ENCODE measurements at regions not wholly inside any gene's neighbourhood (a gene's known extent, or its start where the extent isn't known, plus 50 kb on each side); places are given as distances from the start of the nearest gene placed in this dataset.

GRCh38 chr14:38074754-38075153 is 132.9 kb upstream of the SSTR1 start:
- H3K9me3 ChIP-seq (ENCODE audit: control insufficient read depth in 1 of 2, low read length in 2 of 2) = no peaks in the 10 kb centered on the region
- no peaks in the 10 kb centered on the region for H3K27me3 ChIP-seq (ENCODE audit: insufficient read depth, low read length)
- H3K4me3 ChIP-seq (ENCODE audit: low read length in 2 of 2) = peak overlapping the region; percentile 2 to 35
- peaks cover 86% of the 10 kb centered on the region for H3K4me1 ChIP-seq (ENCODE audit: insufficient read depth, low read length)
- no peak overlapping the region for H3K27ac ChIP-seq (ENCODE audit: low read depth, low read length)
- peak overlapping the region; percentile 89 to 95 (median 93) for H3K27ac Mint-ChIP-seq
- intact Hi-C loops (cut with micrococcal nuclease) = loop anchor here (1.0 to 10.0 kb wide), 4 partner anchors 9 to 1360 kb away; partner anchors contain the start of genes FBXO33 and GEMIN2
- H3K27me3 Mint-ChIP-seq = no peaks in the 10 kb centered on the region
- ChIA-PET POLR2A (ENCODE audit: partially characterized antibody) (interaction anchor here (1.0 kb wide), 1 partner anchor 9 kb away, joined by 3 read pairs; no protein-coding TSS in a partner anchor), CTCF (ENCODE audit: partially characterized antibody) (no interaction called here)
- DNase-seq = peak; percentile 60 to 74 (median 70)
- H3K9me3 Mint-ChIP-seq = peaks cover 0 to 8% (median 2%) of the 10 kb centered on the region in 8 donors
- H3K4me3 Mint-ChIP-seq = peak overlapping the region; percentile 4 to 81 (median 64)
- H3K4me1 Mint-ChIP-seq = peaks cover 59 to 89% (median 71%) of the 10 kb centered on the region in 4 donors
- H3K36me3 ChIP-seq (ENCODE audit: insufficient read depth, low read length) = no peaks in the 10 kb centered on the region
- peaks cover 0 to 5% of the 10 kb centered on the region in 2 donors for H3K36me3 Mint-ChIP-seq

GRCh38 chr14:38078393-38078792 is 129.3 kb upstream of the SSTR1 start:
- peak overlapping the region; percentile 6 for H3K27ac ChIP-seq (ENCODE audit: low read depth, low read length)
- intact Hi-C loops (cut with micrococcal nuclease) = loop anchor here (1.0 to 10.0 kb wide), 4 partner anchors 13 to 1356 kb away; partner anchors contain the start of genes FBXO33 and GEMIN2
- H3K4me1 Mint-ChIP-seq = peaks cover 52 to 83% (median 64%) of the 10 kb centered on the region in 4 donors

GRCh38 chr14:38079268-38079667 is 128.4 kb upstream of the SSTR1 start:
- H3K9me3 Mint-ChIP-seq = peaks cover 0 to 12% (median 3%) of the 10 kb centered on the region in 8 donors
- H3K36me3 Mint-ChIP-seq = peaks cover 0 to 5% of the 10 kb centered on the region in 2 donors
- H3K27ac Mint-ChIP-seq = peak overlapping the region; percentile 82 to 96 (median 91)
- Histone ChIP-seq H3K36me3 (ENCODE audit: insufficient read depth, low read length) (no peaks in the 10 kb centered on the region), H3K4me1 (ENCODE audit: insufficient read depth, low read length) (peaks cover 57% of the 10 kb centered on the region), H3K9me3 (ENCODE audit: control insufficient read depth in 1 of 2, low read length in 2 of 2) (no peaks in the 10 kb centered on the region), H3K27me3 (ENCODE audit: insufficient read depth, low read length) (no peaks in the 10 kb centered on the region), H3K4me3 (ENCODE audit: low read length in 2 of 2) (no peak overlapping the region), H3K27ac (ENCODE audit: low read depth, low read length) (peak overlapping the region; percentile 6)
- intact Hi-C loops (cut with micrococcal nuclease) = loop anchor here (2.0 to 10.0 kb wide), 3 partner anchors 92 to 1356 kb away; partner anchors contain the start of genes FBXO33 and GEMIN2
- DNase-seq = no peak
- H3K4me3 Mint-ChIP-seq = peak overlapping the region in 6 of 8 donors; percentile 10 to 86 (median 76)
- CTCF ChIA-PET (ENCODE audit: partially characterized antibody) = no interaction called here
- POLR2A ChIA-PET (ENCODE audit: partially characterized antibody) = no interaction called here
- H3K27me3 Mint-ChIP-seq = no peaks in the 10 kb centered on the region
- peaks cover 46 to 75% (median 59%) of the 10 kb centered on the region in 4 donors for H3K4me1 Mint-ChIP-seq

More at GRCh38 chr14:38078393-38078792, 129.3 kb upstream of the SSTR1 start:
- H3K9me3 ChIP-seq (ENCODE audit: control insufficient read depth in 1 of 2, low read length in 2 of 2) = no peaks in the 10 kb centered on the region
- H3K27me3 ChIP-seq (ENCODE audit: insufficient read depth, low read length) = no peaks in the 10 kb centered on the region
- CTCF ChIA-PET (ENCODE audit: partially characterized antibody) = interaction anchor here (1.0 kb wide), 1 partner anchor 119 kb away, joined by 3 read pairs; no protein-coding TSS in a partner anchor
- H3K27ac Mint-ChIP-seq = peak overlapping the region; percentile 82 to 96 (median 91)
- peaks cover 0 to 5% of the 10 kb centered on the region in 2 donors for H3K36me3 Mint-ChIP-seq
- H3K4me3 ChIP-seq (ENCODE audit: low read length in 2 of 2) = peak overlapping the region in 1 of 2 donors; percentile 12
- POLR2A ChIA-PET (ENCODE audit: partially characterized antibody) = interaction anchor here (0.6 to 1.2 kb wide), 3 partner anchors 13 to 48 kb away, joined by 3 to 5 read pairs (median 4); no protein-coding TSS in a partner anchor
- peak overlapping the region; percentile 11 to 86 (median 76) for H3K4me3 Mint-ChIP-seq
- no peaks in the 10 kb centered on the region for H3K27me3 Mint-ChIP-seq
- peak; percentile 78 to 91 (median 82) for DNase-seq
- no peaks in the 10 kb centered on the region for H3K36me3 ChIP-seq (ENCODE audit: insufficient read depth, low read length)
- H3K4me1 ChIP-seq (ENCODE audit: insufficient read depth, low read length) = peaks cover 65% of the 10 kb centered on the region
- peaks cover 0 to 12% (median 3%) of the 10 kb centered on the region in 8 donors for H3K9me3 Mint-ChIP-seq

GRCh38 chr14:38079886-38080285 is 127.8 kb upstream of the SSTR1 start:
- Mint-ChIP-seq H3K4me1 (peaks cover 40 to 69% (median 53%) of the 10 kb centered on the region in 4 donors), H3K27me3 (no peaks in the 10 kb centered on the region), H3K27ac (peak overlapping the region in 6 of 7 donors; percentile 30 to 82 (median 47)), H3K36me3 (peaks cover 0 to 3% of the 10 kb centered on the region in 2 donors), H3K9me3 (peaks cover 0 to 11% (median 3%) of the 10 kb centered on the region in 8 donors), H3K4me3 (peak overlapping the region in 4 of 8 donors; percentile 21 to 40 (median 31))
- no peaks in the 10 kb centered on the region for H3K27me3 ChIP-seq (ENCODE audit: insufficient read depth, low read length)
- peaks cover 51% of the 10 kb centered on the region for H3K4me1 ChIP-seq (ENCODE audit: insufficient read depth, low read length)
- H3K27ac ChIP-seq (ENCODE audit: low read depth, low read length) = no peak overlapping the region
- ChIA-PET CTCF (ENCODE audit: partially characterized antibody) (no interaction called here), POLR2A (ENCODE audit: partially characterized antibody) (no interaction called here)
- intact Hi-C loops (cut with micrococcal nuclease) = loop anchor here (2.0 to 10.0 kb wide), 3 partner anchors 93 to 1355 kb away; partner anchors contain the start of genes FBXO33 and GEMIN2
- H3K4me3 ChIP-seq (ENCODE audit: low read length in 2 of 2) = no peak overlapping the region
- H3K9me3 ChIP-seq (ENCODE audit: control insufficient read depth in 1 of 2, low read length in 2 of 2) = no peaks in the 10 kb centered on the region
- no peak for DNase-seq
- H3K36me3 ChIP-seq (ENCODE audit: insufficient read depth, low read length) = no peaks in the 10 kb centered on the region

DNA sequence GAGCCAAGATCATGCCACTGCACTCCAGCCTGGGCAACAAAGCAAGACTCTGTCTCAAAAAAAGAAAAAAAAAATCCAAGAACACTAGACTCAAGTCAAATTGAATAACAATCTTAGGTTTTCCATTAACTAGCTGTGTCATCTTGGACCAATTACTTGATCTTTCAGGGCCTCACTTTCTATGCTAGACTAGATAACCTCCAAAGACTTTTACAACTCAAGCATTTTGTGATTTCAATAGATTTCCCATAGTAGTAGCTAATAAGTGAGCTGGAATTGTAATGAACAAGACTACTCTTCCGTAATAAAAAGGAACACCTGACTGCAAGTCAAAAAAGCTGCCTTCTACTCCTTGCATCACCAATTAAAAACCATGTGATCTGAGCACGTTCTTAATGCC is 127.0 kb upstream of the SSTR1 start:
- no peaks in the 10 kb centered on the region for H3K27me3 ChIP-seq (ENCODE audit: insufficient read depth, low read length)

DNA sequence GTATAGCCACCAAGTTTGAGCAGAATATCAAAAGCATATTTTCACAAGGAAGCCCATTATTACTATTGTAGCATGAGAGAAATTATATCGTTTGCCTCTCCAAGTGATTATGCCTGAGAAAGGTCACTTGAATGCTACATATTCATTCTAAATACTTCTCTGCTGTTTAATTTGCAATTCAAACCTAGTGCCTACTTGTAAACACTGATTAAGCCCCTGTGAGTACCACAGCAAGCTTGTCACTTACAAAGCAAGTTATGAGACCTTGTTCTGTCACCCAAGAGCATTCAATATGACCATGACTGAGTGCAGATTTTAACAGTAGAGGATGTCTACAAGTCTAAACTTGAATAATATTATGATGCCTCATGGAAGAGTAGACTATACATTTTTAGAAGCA is 124.7 kb upstream of the SSTR1 start:
- CTCF ChIA-PET (ENCODE audit: partially characterized antibody) = no interaction called here
- H3K9me3 ChIP-seq (ENCODE audit: control insufficient read depth in 1 of 2, low read length in 2 of 2) = no peaks in the 10 kb centered on the region
- H3K27me3 ChIP-seq (ENCODE audit: insufficient read depth, low read length) = no peaks in the 10 kb centered on the region
- intact Hi-C loops (cut with micrococcal nuclease) = no loop called here
- peaks cover 33% of the 10 kb centered on the region for H3K4me1 ChIP-seq (ENCODE audit: insufficient read depth, low read length)
- H3K36me3 Mint-ChIP-seq = no peaks in the 10 kb centered on the region
- peaks cover 28 to 46% (median 36%) of the 10 kb centered on the region in 4 donors for H3K4me1 Mint-ChIP-seq
- no peak overlapping the region for H3K4me3 ChIP-seq (ENCODE audit: low read length in 2 of 2)
- H3K27ac ChIP-seq (ENCODE audit: low read depth, low read length) = no peak overlapping the region
- no peak overlapping the region for H3K4me3 Mint-ChIP-seq
- no peaks in the 10 kb centered on the region for H3K36me3 ChIP-seq (ENCODE audit: insufficient read depth, low read length)
- no peaks in the 10 kb centered on the region for H3K27me3 Mint-ChIP-seq
- H3K27ac Mint-ChIP-seq = no peak overlapping the region
- peaks cover 0 to 5% (median under 1%) of the 10 kb centered on the region in 8 donors for H3K9me3 Mint-ChIP-seq
- POLR2A ChIA-PET (ENCODE audit: partially characterized antibody) = no interaction called here
- no peak for DNase-seq

More for the DNA sequence above, 127.0 kb upstream of the SSTR1 start:
- POLR2A ChIA-PET (ENCODE audit: partially characterized antibody) = no interaction called here
- peaks cover 37 to 64% (median 47%) of the 10 kb centered on the region in 4 donors for H3K4me1 Mint-ChIP-seq
- CTCF ChIA-PET (ENCODE audit: partially characterized antibody) = no interaction called here
- no peaks in the 10 kb centered on the region for H3K36me3 Mint-ChIP-seq
- H3K4me1 ChIP-seq (ENCODE audit: insufficient read depth, low read length) = peaks cover 45% of the 10 kb centered on the region
- H3K36me3 ChIP-seq (ENCODE audit: insufficient read depth, low read length) = no peaks in the 10 kb centered on the region
- peak overlapping the region in 1 of 7 donors; percentile 3 for H3K27ac Mint-ChIP-seq
- H3K9me3 Mint-ChIP-seq = peaks cover 0 to 9% (median 2%) of the 10 kb centered on the region in 8 donors
- no peaks in the 10 kb centered on the region for H3K9me3 ChIP-seq (ENCODE audit: control insufficient read depth in 1 of 2, low read length in 2 of 2)
- no peak overlapping the region for H3K4me3 Mint-ChIP-seq
- no peak for DNase-seq
- no peak overlapping the region for H3K27ac ChIP-seq (ENCODE audit: low read depth, low read length)
- intact Hi-C loops (cut with micrococcal nuclease) = no loop called here
- H3K4me3 ChIP-seq (ENCODE audit: low read length in 2 of 2) = no peak overlapping the region
- H3K27me3 Mint-ChIP-seq = no peaks in the 10 kb centered on the region

GRCh38 chr14:38089123-38089522 is 118.6 kb upstream of the SSTR1 start:
- Histone ChIP-seq H3K4me3 (ENCODE audit: low read length in 2 of 2) (peak overlapping the region; percentile 2 to 30), H3K9me3 (ENCODE audit: control insufficient read depth in 1 of 2, low read length in 2 of 2) (peaks cover 0 to 4% of the 10 kb centered on the region in 2 donors), H3K27me3 (ENCODE audit: insufficient read depth, low read length) (no peaks in the 10 kb centered on the region), H3K4me1 (ENCODE audit: insufficient read depth, low read length) (peaks cover 29% of the 10 kb centered on the region), H3K27ac (ENCODE audit: low read depth, low read length) (peak overlapping the region; percentile 41), H3K36me3 (ENCODE audit: insufficient read depth, low read length) (no peaks in the 10 kb centered on the region)
- ChIA-PET POLR2A (ENCODE audit: partially characterized antibody) (no interaction called here), CTCF (ENCODE audit: partially characterized antibody) (no interaction called here)
- peaks cover 0 to 29% (median 18%) of the 10 kb centered on the region in 8 donors for H3K9me3 Mint-ChIP-seq
- peak overlapping the region; percentile 73 to 90 (median 84) for H3K4me3 Mint-ChIP-seq
- intact Hi-C loops (cut with micrococcal nuclease) = loop anchor here (2.0 to 5.0 kb wide), 2 partner anchors 14 to 33 kb away; no protein-coding TSS in a partner anchor
- DNase-seq = peak in 1 of 5 donors; percentile 13
- peaks cover 20 to 32% (median 21%) of the 10 kb centered on the region in 4 donors for H3K4me1 Mint-ChIP-seq
- no peaks in the 10 kb centered on the region for H3K27me3 Mint-ChIP-seq
- peaks cover 19 to 21% of the 10 kb centered on the region in 2 donors for H3K36me3 Mint-ChIP-seq
- peak overlapping the region; percentile 73 to 92 (median 87) for H3K27ac Mint-ChIP-seq

Data from CD4-positive, alpha-beta memory T cell (primary cell).